ENCODE measurements at regions not wholly inside any gene's neighbourhood (a gene's known extent, or its start where the extent isn't known, plus 50 kb on each side); places are given as distances from the start of the nearest gene placed in this dataset.

DNA sequence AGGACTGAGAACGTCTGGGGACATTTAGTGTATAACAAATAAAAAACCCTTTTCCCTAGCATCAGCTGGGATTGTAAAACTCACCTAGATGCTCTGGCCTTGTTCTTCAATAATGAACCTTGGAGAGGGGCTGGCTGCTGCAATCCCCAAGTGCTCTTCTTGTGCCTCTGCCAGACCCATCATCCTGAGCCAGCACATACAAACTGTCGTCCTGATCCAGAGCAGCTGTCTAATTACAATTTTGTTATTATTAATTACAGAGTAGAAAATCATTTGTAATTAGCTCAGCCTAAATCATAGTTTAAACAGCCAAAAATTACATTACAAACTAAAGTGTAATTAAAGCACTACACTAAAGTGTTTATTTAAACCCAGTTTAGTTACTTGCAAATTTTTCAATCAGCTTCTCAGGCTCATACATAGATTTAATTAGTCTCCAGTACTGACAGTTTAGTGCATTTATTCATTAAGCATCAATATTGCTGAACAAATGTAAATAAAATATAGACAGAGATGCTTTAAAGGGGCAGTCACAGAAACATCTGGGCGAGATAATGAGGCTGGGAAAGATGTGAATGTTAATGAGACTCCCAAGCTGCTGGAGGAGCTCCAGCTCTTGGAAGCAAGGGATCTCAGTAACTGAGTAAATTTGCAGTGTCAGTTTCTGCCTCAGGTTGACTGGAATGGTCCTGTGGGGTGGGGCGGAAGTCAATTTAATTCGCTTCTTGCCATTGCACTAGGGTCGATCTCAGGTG lies 632.3 kb upstream of the TLE4 start:
- TF ChIP-seq, protein P1, sequence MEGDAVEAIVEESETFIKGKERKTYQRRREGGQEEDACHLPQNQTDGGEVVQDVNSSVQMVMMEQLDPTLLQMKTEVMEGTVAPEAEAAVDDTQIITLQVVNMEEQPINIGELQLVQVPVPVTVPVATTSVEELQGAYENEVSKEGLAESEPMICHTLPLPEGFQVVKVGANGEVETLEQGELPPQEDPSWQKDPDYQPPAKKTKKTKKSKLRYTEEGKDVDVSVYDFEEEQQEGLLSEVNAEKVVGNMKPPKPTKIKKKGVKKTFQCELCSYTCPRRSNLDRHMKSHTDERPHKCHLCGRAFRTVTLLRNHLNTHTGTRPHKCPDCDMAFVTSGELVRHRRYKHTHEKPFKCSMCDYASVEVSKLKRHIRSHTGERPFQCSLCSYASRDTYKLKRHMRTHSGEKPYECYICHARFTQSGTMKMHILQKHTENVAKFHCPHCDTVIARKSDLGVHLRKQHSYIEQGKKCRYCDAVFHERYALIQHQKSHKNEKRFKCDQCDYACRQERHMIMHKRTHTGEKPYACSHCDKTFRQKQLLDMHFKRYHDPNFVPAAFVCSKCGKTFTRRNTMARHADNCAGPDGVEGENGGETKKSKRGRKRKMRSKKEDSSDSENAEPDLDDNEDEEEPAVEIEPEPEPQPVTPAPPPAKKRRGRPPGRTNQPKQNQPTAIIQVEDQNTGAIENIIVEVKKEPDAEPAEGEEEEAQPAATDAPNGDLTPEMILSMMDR (IDR thresholded peaks at IDR 0.05; ENCODE audit: low read depth, low read length) = no peak
- TF ChIP-seq EZH2phosphoT487 (IDR thresholded peaks at IDR 0.05; ENCODE audit: low read depth) = no peak
